Loucy (cell line): ENCODE measurements at regions not wholly inside any gene's neighbourhood (a gene's known extent, or its start where the extent isn't known, plus 50 kb on each side); places are given as distances from the start of the nearest gene placed in this dataset.

Experiments used
- CTCF ChIP-seq: fragments of 200-600 bp; sonication (generic); conservative IDR thresholded peaks from 2 replicates; pipeline ENCODE4 v1.5.1; 2014; ENCODE audit warnings: mild to moderate bottlenecking, antibody characterized with exemption, low read length
- EZH2phosphoT487 ChIP-seq: fragments of 200-600 bp; IDR thresholded peaks from 2 replicates; pipeline ENCODE4 v1.6.1; 2018; ENCODE audit warnings: antibody characterized with exemption, mild to moderate bottlenecking, moderate library complexity, borderline replicate concordance

- no peak for TF ChIP-seq CTCF
- no peak for TF ChIP-seq EZH2phosphoT487
Observed at GRCh38 chr20:20950620-20951019, 155.5 kb downstream of the LINC00237 start.
